Fibroblast of the aortic adventitia (primary cell): ENCODE measurements at regions not wholly inside any gene's neighbourhood (a gene's known extent, or its start where the extent isn't known, plus 50 kb on each side); places are given as distances from the start of the nearest gene placed in this dataset.

ENCODE experiments used
- DNase-seq: peaks from one replicate; pipeline ENCODE4 v3.0.0-alpha.2; 2010; ENCODE audit warnings: low read depth
- H3K4me3 ChIP-seq: 2 replicates; pipeline ENCODE4 v1.5.1; 2011; ENCODE audit warnings: low read depth, mild to moderate bottlenecking, control low read depth, low read length, moderate library complexity
- TF ChIP-seq, protein P1 (sequence below): IDR thresholded peaks from 2 replicates; pipeline ENCODE4 v1.5.1; 2011; ENCODE audit warnings: mild to moderate bottlenecking, low read length, control low read depth, inconsistent platforms; ENCODE audit not compliant: insufficient read depth

GRCh38 chr2:6747433-6747832, 118.3 kb downstream of the CMPK2 start:
- H3K4me3 ChIP-seq, result no peak overlapping the region
- DNase-seq, result no peak
- TF ChIP-seq, protein P1, sequence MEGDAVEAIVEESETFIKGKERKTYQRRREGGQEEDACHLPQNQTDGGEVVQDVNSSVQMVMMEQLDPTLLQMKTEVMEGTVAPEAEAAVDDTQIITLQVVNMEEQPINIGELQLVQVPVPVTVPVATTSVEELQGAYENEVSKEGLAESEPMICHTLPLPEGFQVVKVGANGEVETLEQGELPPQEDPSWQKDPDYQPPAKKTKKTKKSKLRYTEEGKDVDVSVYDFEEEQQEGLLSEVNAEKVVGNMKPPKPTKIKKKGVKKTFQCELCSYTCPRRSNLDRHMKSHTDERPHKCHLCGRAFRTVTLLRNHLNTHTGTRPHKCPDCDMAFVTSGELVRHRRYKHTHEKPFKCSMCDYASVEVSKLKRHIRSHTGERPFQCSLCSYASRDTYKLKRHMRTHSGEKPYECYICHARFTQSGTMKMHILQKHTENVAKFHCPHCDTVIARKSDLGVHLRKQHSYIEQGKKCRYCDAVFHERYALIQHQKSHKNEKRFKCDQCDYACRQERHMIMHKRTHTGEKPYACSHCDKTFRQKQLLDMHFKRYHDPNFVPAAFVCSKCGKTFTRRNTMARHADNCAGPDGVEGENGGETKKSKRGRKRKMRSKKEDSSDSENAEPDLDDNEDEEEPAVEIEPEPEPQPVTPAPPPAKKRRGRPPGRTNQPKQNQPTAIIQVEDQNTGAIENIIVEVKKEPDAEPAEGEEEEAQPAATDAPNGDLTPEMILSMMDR, result no peak

DNA sequence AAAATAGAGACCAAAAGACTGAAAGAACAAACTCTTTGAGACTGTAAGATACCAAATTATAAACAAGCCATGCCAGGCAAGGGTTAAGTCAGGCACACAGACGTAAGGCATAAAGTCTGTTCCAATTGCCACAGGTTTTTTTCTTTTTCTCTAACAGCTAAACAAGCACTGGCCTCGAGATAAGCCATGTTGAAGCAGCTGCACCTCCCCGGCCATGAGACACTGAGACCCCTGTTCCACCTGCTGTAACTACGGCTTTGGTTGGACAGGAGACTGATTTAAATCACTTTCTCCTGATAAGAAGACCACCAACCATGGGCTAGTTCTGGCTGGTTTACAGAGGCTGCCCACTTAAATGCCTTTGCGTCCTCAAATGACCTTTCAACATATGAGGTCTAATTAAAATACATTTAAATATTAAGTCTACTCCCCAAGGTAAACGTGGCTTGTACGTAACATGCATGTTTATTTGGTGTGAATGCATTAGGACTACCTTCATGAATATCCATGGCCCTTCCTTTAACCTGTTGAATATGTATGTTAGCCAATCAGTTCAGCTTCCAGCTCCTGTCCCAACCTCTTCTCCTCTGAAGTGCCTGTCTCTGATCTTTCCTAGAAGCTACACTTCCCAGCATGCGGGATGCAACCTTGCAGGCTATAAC, 117.2 kb downstream of the CMPK2 start:
- no peak overlapping the region for H3K4me3 ChIP-seq
- TF ChIP-seq, protein P1, result no peak
- DNase-seq, result no peak

- TF ChIP-seq, protein P1, result no peak
- DNase-seq, result no peak
- H3K4me3 ChIP-seq, result no peak overlapping the region
These were observed 115.7 kb downstream of the CMPK2 start for GRCh38 chr2:6749962-6750361.

GRCh38 chr2:6750411-6751158, 115.1 kb downstream of the CMPK2 start:
- no peak for DNase-seq
- TF ChIP-seq, protein P1, result no peak
- H3K4me3 ChIP-seq, result no peak overlapping the region

DNA sequence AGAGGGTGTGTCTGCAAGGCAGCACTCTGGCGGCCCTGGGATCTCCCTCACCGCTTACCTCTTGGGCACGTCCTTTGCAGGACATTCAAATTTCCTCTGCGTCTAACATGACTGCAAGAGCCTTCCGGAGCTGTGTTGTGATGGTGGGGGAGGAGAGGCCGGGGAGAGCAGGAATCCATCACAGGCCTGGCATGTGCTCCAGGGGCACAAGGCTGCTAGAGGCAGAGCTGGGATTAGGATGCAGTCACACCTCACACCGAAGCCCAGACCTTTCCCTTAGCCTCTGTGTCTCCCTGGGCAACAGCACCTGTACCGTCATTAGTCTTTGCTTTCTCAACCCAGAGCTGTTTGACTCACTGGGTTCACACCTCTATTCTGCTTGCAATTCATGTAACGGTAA, 111.3 kb downstream of the CMPK2 start:
- H3K4me3 ChIP-seq, result no peak overlapping the region
- TF ChIP-seq, protein P1, result no peak
- DNase-seq, result no peak

GRCh38 chr2:6755456-6755855, 110.3 kb downstream of the CMPK2 start:
- no peak for DNase-seq
- H3K4me3 ChIP-seq, result no peak overlapping the region
- TF ChIP-seq, protein P1, result no peak

DNA sequence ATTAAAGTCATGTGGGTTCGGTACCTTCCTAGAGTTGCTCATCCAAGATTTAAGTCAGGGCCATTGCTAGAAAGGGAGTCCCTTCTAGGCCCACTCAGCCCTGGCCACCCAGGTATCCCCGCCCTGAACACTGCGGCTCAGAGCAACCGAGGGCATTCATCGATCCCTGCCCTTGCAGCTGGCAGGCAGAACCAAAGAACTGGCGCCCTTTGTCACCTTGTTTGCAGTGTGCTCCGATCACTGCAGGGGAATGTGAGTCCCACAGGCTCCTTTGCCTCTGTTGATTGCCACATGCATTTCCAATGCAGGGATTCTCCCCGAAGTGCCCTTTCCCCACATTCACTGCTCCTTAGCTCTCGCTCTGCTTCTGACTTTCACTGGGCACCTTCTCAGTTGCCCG, 108.5 kb downstream of the CMPK2 start:
- H3K4me3 ChIP-seq, result no peak overlapping the region
- TF ChIP-seq, protein P1, result no peak
- no peak for DNase-seq
